ENCODE measurements at regions not wholly inside any gene's neighbourhood (a gene's known extent, or its start where the extent isn't known, plus 50 kb on each side); places are given as distances from the start of the nearest gene placed in this dataset.

- DNase-seq: no peak
Observed at GRCh38 chr3:117135207-117135606, 425.6 kb downstream of the TUSC7 start.

- DNase-seq: no peak
Observed at GRCh38 chr3:117136003-117136402, 426.4 kb downstream of the TUSC7 start.

- DNase-seq: no peak
Observed at GRCh38 chr3:117137065-117137464, 427.5 kb downstream of the TUSC7 start.

GRCh38 chr3:117139681-117140080, 430.1 kb downstream of the TUSC7 start:
- no peak for DNase-seq

GRCh38 chr3:117141812-117142211, 432.2 kb downstream of the TUSC7 start:
- no peak for DNase-seq

- DNase-seq: no peak
Observed at GRCh38 chr3:117144853-117145252, 435.3 kb downstream of the TUSC7 start.

- no peak for DNase-seq
Observed at GRCh38 chr3:117145677-117146076, 436.1 kb downstream of the TUSC7 start.

- DNase-seq: no peak
Observed at GRCh38 chr3:117146571-117146970, 437.0 kb downstream of the TUSC7 start.

GRCh38 chr3:117149584-117149983, 440.0 kb downstream of the TUSC7 start:
- no peak for DNase-seq

GRCh38 chr3:117150628-117151027, 441.0 kb downstream of the TUSC7 start:
- DNase-seq: no peak

GRCh38 chr3:117160176-117160575, 450.6 kb downstream of the TUSC7 start:
- no peak for DNase-seq

GRCh38 chr3:117161816-117162215, 452.2 kb downstream of the TUSC7 start:
- no peak for DNase-seq

GRCh38 chr3:117165176-117165575, 455.6 kb downstream of the TUSC7 start:
- no peak for DNase-seq

GRCh38 chr3:117165601-117166051, 456.0 kb downstream of the TUSC7 start:
- DNase-seq: no peak

- no peak for DNase-seq
Observed at GRCh38 chr3:117168896-117169295, 459.3 kb downstream of the TUSC7 start.

- DNase-seq: no peak
Observed at GRCh38 chr3:117170094-117170493, 460.5 kb downstream of the TUSC7 start.

- DNase-seq: no peak
Observed at GRCh38 chr3:117171124-117171523, 461.5 kb downstream of the TUSC7 start.

GRCh38 chr3:117172426-117172825, 462.8 kb downstream of the TUSC7 start:
- DNase-seq: no peak

GRCh38 chr3:117181222-117181621, 471.6 kb downstream of the TUSC7 start:
- DNase-seq: no peak

GRCh38 chr3:117184574-117184973, 475.0 kb downstream of the TUSC7 start:
- DNase-seq: no peak

- DNase-seq: no peak
Observed at GRCh38 chr3:117191245-117191644, 481.7 kb downstream of the TUSC7 start.

GRCh38 chr3:117192888-117193287, 483.3 kb downstream of the TUSC7 start:
- no peak for DNase-seq

GRCh38 chr3:117193390-117193789, 483.8 kb downstream of the TUSC7 start:
- DNase-seq: no peak

- DNase-seq: no peak
Observed at GRCh38 chr3:117195034-117195433, 485.5 kb downstream of the TUSC7 start.

GRCh38 chr3:117200962-117201361, 491.4 kb downstream of the TUSC7 start:
- no peak for DNase-seq

All from HCEC 1CT (cell line).